Colonic mucosa (tissue), 4 donors: ENCODE measurements at regions not wholly inside any gene's neighbourhood (a gene's known extent, or its start where the extent isn't known, plus 50 kb on each side); places are given as distances from the start of the nearest gene placed in this dataset.

Experiments
- DNase-seq: peaks from one replicate; pipeline ENCODE4 v3.0.0-alpha.2; 2020
- H3K27ac ChIP-seq: fragments of 200-600 bp; one replicate; pipeline ENCODE4 v1.8.0; 2021
- H3K27me3 ChIP-seq: fragments of 200-600 bp; one replicate; pipeline ENCODE4 v1.8.0; 2021
- H3K36me3 ChIP-seq: fragments of 200-600 bp; one replicate; pipeline ENCODE4 v1.8.0; 2021
- H3K4me1 ChIP-seq: fragments of 200-600 bp; one replicate; pipeline ENCODE4 v1.8.0; 2021; ENCODE audit warnings: mild to moderate bottlenecking
- H3K4me3 ChIP-seq: fragments of 200-600 bp; one replicate; pipeline ENCODE4 v1.8.0; 2021
- H3K9ac ChIP-seq, 2 donors: one replicate each; pipeline ENCODE4 v1.7.0; 2013; ENCODE audit warnings: control low read depth in 2 of 2, low read depth in 2 of 2, low read length in 2 of 2
- H3K9me3 ChIP-seq: fragments of 200-600 bp; one replicate; pipeline ENCODE4 v1.8.0; 2021
- intact Hi-C: fragments of 100-400 bp; cut with DNase I; formaldehyde crosslinking; loops from one replicate; pipeline ENCODE4 v1.14.1; 2022
- TF ChIP-seq, protein P1 (sequence below): fragments of 200-600 bp; IDR thresholded peaks from one replicate; pipeline ENCODE4 v1.8.0; 2022; ENCODE audit warnings: antibody characterized with exemption, mild to moderate bottlenecking
- donor health status: healthy.
- donor health status: DM: no; HTN: no; CAD: no.
- donor health status: DM: no; HTN: no; CAD: no.

DNA sequence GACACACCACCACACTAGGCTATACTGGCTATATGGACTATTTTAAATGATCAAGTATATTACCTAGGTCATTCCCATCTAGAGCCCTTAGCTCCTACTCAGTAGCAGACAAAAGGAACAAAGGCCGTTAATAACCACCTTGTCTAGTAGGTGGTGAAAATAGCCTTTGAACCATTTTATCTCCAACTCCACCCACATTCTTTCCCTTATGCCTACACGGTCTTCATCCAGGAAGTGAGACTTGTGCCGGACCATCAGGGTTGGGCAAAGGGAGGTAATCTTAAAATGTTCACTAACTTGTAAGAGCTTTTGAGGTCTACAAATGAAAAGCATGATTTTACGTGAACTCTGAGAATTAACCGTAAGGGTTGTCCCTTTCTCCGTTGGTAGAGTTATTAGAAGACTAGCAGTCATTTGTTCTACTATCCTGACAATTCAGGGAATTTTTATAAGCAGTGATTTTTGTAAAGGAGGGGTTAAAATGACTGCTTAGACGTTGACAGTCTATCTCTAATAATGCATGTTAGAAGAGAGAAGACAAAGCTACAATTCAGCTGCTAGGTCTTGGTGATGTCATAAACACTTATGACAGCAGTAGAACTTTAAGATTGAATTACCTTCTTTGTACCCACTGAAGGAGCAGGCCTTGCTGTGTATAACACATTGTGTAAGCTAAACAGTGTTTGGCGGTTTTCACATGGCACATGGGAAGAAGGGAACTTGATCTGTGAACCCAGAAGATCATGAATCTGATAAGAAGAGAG lies 371.8 kb upstream of the JAG1 start:
- H3K4me1 ChIP-seq = no peaks in the 10 kb centered on the region
- TF ChIP-seq, protein P1, sequence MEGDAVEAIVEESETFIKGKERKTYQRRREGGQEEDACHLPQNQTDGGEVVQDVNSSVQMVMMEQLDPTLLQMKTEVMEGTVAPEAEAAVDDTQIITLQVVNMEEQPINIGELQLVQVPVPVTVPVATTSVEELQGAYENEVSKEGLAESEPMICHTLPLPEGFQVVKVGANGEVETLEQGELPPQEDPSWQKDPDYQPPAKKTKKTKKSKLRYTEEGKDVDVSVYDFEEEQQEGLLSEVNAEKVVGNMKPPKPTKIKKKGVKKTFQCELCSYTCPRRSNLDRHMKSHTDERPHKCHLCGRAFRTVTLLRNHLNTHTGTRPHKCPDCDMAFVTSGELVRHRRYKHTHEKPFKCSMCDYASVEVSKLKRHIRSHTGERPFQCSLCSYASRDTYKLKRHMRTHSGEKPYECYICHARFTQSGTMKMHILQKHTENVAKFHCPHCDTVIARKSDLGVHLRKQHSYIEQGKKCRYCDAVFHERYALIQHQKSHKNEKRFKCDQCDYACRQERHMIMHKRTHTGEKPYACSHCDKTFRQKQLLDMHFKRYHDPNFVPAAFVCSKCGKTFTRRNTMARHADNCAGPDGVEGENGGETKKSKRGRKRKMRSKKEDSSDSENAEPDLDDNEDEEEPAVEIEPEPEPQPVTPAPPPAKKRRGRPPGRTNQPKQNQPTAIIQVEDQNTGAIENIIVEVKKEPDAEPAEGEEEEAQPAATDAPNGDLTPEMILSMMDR = no peak
- no peak overlapping the region for H3K9ac ChIP-seq
- H3K36me3 ChIP-seq = no peaks in the 10 kb centered on the region
- H3K9me3 ChIP-seq = no peaks in the 10 kb centered on the region
- no peak for DNase-seq
- intact Hi-C loops = no loop called here
- no peaks in the 10 kb centered on the region for H3K27me3 ChIP-seq
- no peak overlapping the region for H3K27ac ChIP-seq
- H3K4me3 ChIP-seq = no peak overlapping the region

GRCh38 chr20:11047559-11047958 lies 373.8 kb upstream of the JAG1 start:
- Histone ChIP-seq H3K9me3 (no peaks in the 10 kb centered on the region), H3K4me1 (no peaks in the 10 kb centered on the region), H3K36me3 (no peaks in the 10 kb centered on the region), H3K27me3 (no peaks in the 10 kb centered on the region), H3K27ac (no peak overlapping the region), H3K9ac (no peak overlapping the region), H3K4me3 (no peak overlapping the region)
- intact Hi-C loops = no loop called here
- TF ChIP-seq, protein P1 = no peak
- no peak for DNase-seq

GRCh38 chr20:11048739-11049138 lies 374.9 kb upstream of the JAG1 start:
- no peak overlapping the region for H3K27ac ChIP-seq
- DNase-seq = no peak
- TF ChIP-seq, protein P1 = no peak
- no peaks in the 10 kb centered on the region for H3K36me3 ChIP-seq
- no peaks in the 10 kb centered on the region for H3K9me3 ChIP-seq
- intact Hi-C loops = no loop called here
- H3K27me3 ChIP-seq = no peaks in the 10 kb centered on the region
- no peak overlapping the region for H3K9ac ChIP-seq
- no peak overlapping the region for H3K4me3 ChIP-seq
- no peaks in the 10 kb centered on the region for H3K4me1 ChIP-seq

DNA sequence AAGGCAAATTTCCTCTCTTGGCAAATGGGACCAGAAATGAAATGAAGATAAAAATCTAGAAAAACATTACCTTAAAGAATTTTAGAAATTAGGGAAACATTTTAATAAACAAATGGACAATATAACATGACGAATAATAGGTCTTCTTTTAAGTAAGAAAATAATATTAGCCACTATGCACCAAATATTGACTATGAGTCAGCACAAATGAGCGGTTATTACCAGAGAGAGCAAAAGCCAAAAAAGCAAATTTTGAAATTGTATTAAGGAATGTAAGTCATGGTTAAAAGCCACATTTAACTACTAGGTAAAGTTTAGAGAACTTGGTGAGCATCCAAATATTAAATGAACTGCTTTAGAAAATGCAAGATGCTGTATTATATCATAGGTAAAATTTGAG lies 376.6 kb upstream of the JAG1 start:
- no peak for DNase-seq
- Histone ChIP-seq H3K27me3 (no peaks in the 10 kb centered on the region), H3K27ac (no peak overlapping the region), H3K4me1 (no peaks in the 10 kb centered on the region), H3K4me3 (no peak overlapping the region), H3K9me3 (no peaks in the 10 kb centered on the region), H3K9ac (no peak overlapping the region), H3K36me3 (no peaks in the 10 kb centered on the region)
- TF ChIP-seq, protein P1 = no peak
- intact Hi-C loops = no loop called here

DNA sequence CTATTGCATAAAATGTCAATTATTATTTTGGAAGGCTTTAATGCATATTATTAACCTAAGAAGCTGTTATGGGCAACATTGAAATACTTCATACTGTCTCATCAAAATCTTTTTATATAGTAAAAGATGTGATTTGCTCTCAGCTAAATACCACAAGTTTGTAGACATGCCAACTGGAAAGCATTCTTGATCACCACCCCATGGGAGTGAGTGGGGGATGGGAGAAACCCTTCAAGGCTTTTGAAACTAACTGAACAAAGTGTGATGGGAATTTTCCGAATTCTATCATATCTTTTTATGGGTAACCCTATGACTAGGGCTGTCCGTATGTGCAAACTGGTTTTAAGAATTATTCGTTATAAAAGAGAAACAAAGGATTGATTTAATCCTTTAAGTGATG lies 377.3 kb upstream of the JAG1 start:
- Histone ChIP-seq H3K4me3 (no peak overlapping the region), H3K36me3 (no peaks in the 10 kb centered on the region), H3K27ac (no peak overlapping the region), H3K9ac (no peak overlapping the region), H3K27me3 (no peaks in the 10 kb centered on the region), H3K4me1 (no peaks in the 10 kb centered on the region), H3K9me3 (no peaks in the 10 kb centered on the region)
- TF ChIP-seq, protein P1 = no peak
- no peak for DNase-seq
- intact Hi-C loops = no loop called here
